GM08714 (cell line): ENCODE measurements at regions not wholly inside any gene's neighbourhood (a gene's known extent, or its start where the extent isn't known, plus 50 kb on each side); places are given as distances from the start of the nearest gene placed in this dataset.
"Not testable (repeated sequence)": the region's sequence is repeated elsewhere in the genome, so short reads cannot be mapped to it uniquely, and the experiment has no call there.

Source experiments
- H3K4me3 ChIP-seq: fragments of 200-500 bp; sonication (Bioruptor generic); 2 replicates; pipeline ENCODE4 v1.5.1; 2014; ENCODE audit warnings: mild to moderate bottlenecking, low read length, inconsistent platforms
- ZNF274 ChIP-seq: IDR thresholded peaks from 2 replicates; pipeline ENCODE4 v1.6.1; 2012; ENCODE audit warnings: mild to moderate bottlenecking, low read depth, low read length

- TF ChIP-seq ZNF274: no peak
Observed at GRCh38 chr7:66571568-66571967, 57.1 kb upstream of the KCTD7 start.

GRCh38 chr7:66573782-66574495, 54.7 kb upstream of the KCTD7 start:
- not testable (repeated sequence) for H3K4me3 ChIP-seq

More at GRCh38 chr7:66571568-66571967, 57.1 kb upstream of the KCTD7 start:
- no peak overlapping the region for H3K4me3 ChIP-seq

- not testable (repeated sequence) for H3K4me3 ChIP-seq
Observed at GRCh38 chr7:66574768-66575167, 53.9 kb upstream of the KCTD7 start.

- no peak overlapping the region for H3K4me3 ChIP-seq
- TF ChIP-seq ZNF274: no peak
Observed at GRCh38 chr7:66575398-66575797, 53.3 kb upstream of the KCTD7 start.

GRCh38 chr7:66576646-66577045, 52.0 kb upstream of the KCTD7 start:
- no peak for TF ChIP-seq ZNF274

More at GRCh38 chr7:66576646-66577045, 52.0 kb upstream of the KCTD7 start:
- H3K4me3 ChIP-seq: no peak overlapping the region
